ENCODE measurements at regions not wholly inside any gene's neighbourhood (a gene's known extent, or its start where the extent isn't known, plus 50 kb on each side); places are given as distances from the start of the nearest gene placed in this dataset.

DNA sequence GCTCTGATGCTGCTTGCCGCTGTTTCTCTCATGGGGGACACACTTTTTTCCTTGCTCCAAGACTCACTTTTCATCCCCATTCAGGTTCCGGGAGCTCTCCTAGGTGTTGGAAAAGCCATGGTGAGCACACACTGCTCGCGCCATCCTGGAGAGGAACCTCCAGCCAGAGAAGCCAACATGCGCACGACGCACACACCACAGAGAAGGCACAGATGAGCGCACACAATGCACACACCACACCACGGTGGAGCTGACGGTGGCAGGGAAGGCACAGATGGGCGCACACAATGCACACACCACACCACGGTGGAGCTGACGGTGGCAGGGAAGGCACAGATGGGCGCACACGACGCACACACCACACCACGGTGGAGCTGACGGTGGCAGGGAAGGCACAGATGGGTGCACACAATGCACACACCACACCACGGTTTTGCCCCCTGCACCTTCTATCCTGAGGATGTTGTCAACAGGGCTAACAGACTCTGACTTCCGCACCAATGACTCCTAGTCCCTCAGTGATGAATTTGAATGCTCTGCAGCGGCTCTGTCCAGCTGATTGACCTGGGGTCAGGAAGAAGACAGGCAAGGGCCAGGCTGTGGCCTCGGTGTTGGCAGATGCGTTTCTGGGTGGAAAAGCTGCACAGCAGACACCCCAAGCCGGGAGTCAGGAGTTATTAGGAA is 154.7 kb downstream of the ERMARD start:
- Histone ChIP-seq H2BK20ac (ENCODE audit: low read length) (no peak overlapping the region), H3K4me2 (ENCODE audit: insufficient read depth in 1 of 2, low read depth in 2 of 2, low read length in 2 of 2) (no peak overlapping the region), H2BK120ac (replicated peaks; ENCODE audit: low read depth, low read length) (no peak overlapping the region), H2BK5ac (ENCODE audit: low read depth, low read length) (0 out of 2 replicates have a peak overlapping the region, but pooled peaks have one; percentile 44), H3K9me3 (ENCODE audit: insufficient read depth in 2 of 2, low read depth in 1 of 2, low read length in 1 of 2) (no peaks in the 10 kb centered on the region; a peak in 1 of 4 replicates), H3K9ac (replicated peaks in 1 of 4; ENCODE audit: extremely low read depth in 1 of 4, low read depth in 3 of 4, low read length in 3 of 4) (no peak overlapping the region), H3K14ac (ENCODE audit: insufficient read length) (no peak overlapping the region), H2AFZ (ENCODE audit: low read length) (no peak overlapping the region; the same call in 1 of the 2 replicates), H4K20me1 (replicated peaks in 1 of 2; ENCODE audit: control insufficient read depth in 1 of 2, insufficient read depth in 2 of 2, low read length in 2 of 2) (peaks cover 0 to 2% of the 10 kb centered on the region in 2 experiments), H2BK15ac (ENCODE audit: low read length) (no peak overlapping the region), H3K79me1 (ENCODE audit: low read depth, low read length) (no peaks in the 10 kb centered on the region), H4K8ac (ENCODE audit: extremely low read depth, insufficient read depth, low read length) (no peak overlapping the region), H3K18ac (ENCODE audit: extremely low read depth, low read length) (no peak overlapping the region), H3K4me1 (replicated peaks in 1 of 4; ENCODE audit: control insufficient read depth in 3 of 4, insufficient read depth in 4 of 4, low read length in 3 of 4) (peaks cover 0 to 4% (median 0%) of the 10 kb centered on the region in 4 experiments; a peak in 2 of 7 replicates), H3K4ac (replicated peaks; ENCODE audit: insufficient read length, low read depth, low read length) (no peak overlapping the region), H3K4me3 (ENCODE audit: extremely low read depth in 1 of 4, insufficient read depth in 2 of 4, low read depth in 3 of 4, low read length in 4 of 4) (no peak overlapping the region), H4K91ac (replicated peaks; ENCODE audit: insufficient read length, low read length) (no peak overlapping the region), H3K23ac (ENCODE audit: insufficient read length) (no peak overlapping the region), H3K27me3 (replicated peaks in 1 of 4; ENCODE audit: control insufficient read depth in 3 of 4, extremely low read depth in 1 of 4, insufficient read depth in 3 of 4, low read length in 3 of 4) (no peaks in the 10 kb centered on the region), H3K36me3 (ENCODE audit: control insufficient read depth in 2 of 4, insufficient read depth in 4 of 4, low read length in 3 of 4) (no peaks in the 10 kb centered on the region), H4K5ac (ENCODE audit: insufficient read length, low read depth, low read length) (no peak overlapping the region), H3K56ac (replicated peaks; ENCODE audit: insufficient read length, low read depth, low read length) (no peak overlapping the region), H2AK5ac (ENCODE audit: low read depth, low read length) (no peak overlapping the region; the same call in 1 of the 2 replicates), H3K27ac (ENCODE audit: low read depth, low read length) (no peak overlapping the region), H2BK12ac (ENCODE audit: low read depth, low read length) (peak overlapping the region; percentile 60; the same call in 1 of the 2 replicates), H3K79me2 (ENCODE audit: control insufficient read depth in 1 of 2, insufficient read depth in 2 of 2, low read length in 2 of 2) (no peaks in the 10 kb centered on the region), H3K23me2 (ENCODE audit: low read depth, low read length) (peaks cover 10% of the 10 kb centered on the region; the same call in 1 of the 2 replicates)
- WGBS, 2 experiments (ENCODE audit: extremely low coverage in 1 of 2, insufficient coverage in 1 of 2, insufficient read length in 1 of 2, insufficient replicate concordance in 2 of 2, low coverage in 1 of 2, low lambda C conversion rate in 2 of 2, missing lambda C conversion rate in 1 of 2) = 92% methylated on average over 24 of the region's 24 CpGs; no CpG with 5 or more reads in 1 of the 2 experiments
- FAIRE-seq = no peak
- no peak for DNase-seq (ENCODE audit: low read depth in 1 of 2, low spot score in 2 of 2)
- POLR2A ChIA-PET (ENCODE audit: partially characterized antibody) = no interaction called here
- CTCF ChIA-PET (ENCODE audit: partially characterized antibody) = interaction anchor here (0.9 to 3.1 kb wide), 2 partner anchors 12 to 74 kb away, joined by 3 to 11 read pairs; no protein-coding TSS in a partner anchor
- TF ChIP-seq GTF2F1 (IDR thresholded peaks at IDR 0.05; ENCODE audit: borderline replicate concordance, low read depth, low read length) = no peak
- TF ChIP-seq, protein P1, sequence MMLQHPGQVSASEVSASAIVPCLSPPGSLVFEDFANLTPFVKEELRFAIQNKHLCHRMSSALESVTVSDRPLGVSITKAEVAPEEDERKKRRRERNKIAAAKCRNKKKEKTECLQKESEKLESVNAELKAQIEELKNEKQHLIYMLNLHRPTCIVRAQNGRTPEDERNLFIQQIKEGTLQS (IDR thresholded peaks at IDR 0.05; ENCODE audit: insufficient read depth, low read depth, low read length) = no peak
- no peak for TF ChIP-seq JUND (IDR thresholded peaks at IDR 0.05; ENCODE audit: low read length)
- no peak for TF ChIP-seq KDM1A (IDR thresholded peaks at IDR 0.05; ENCODE audit: borderline replicate concordance, low read length)
- no peak for TF ChIP-seq POU5F1 (IDR thresholded peaks at IDR 0.05; ENCODE audit: low read depth, low read length)
- no peak for TF ChIP-seq RFX5 (IDR thresholded peaks at IDR 0.05; ENCODE audit: borderline replicate concordance, low read depth, low read length)
- TF ChIP-seq SIRT6 (IDR thresholded peaks at IDR 0.05; ENCODE audit: low read length) = no peak

Measured in H1 (cell line).